Right ventricle myocardium inferior (tissue), 1 donor: ENCODE measurements at regions not wholly inside any gene's neighbourhood (a gene's known extent, or its start where the extent isn't known, plus 50 kb on each side); places are given as distances from the start of the nearest gene placed in this dataset.
A peak's percentile ranks its signal among the peaks of the same experiment; 100 is the strongest.

Experiments
- ATAC-seq: fragments of 200-7000 bp; cut with Tn5 transposase; one replicate; pipeline ENCODE4 v1.9.1; 2020; ENCODE audit warnings: mild to moderate bottlenecking, moderate library complexity
- DNase-seq: peaks from one replicate; pipeline ENCODE4 v3.0.0; 2021; ENCODE audit errors: missing footprints
- intact Hi-C: fragments of 100-400 bp; cut with DNase I; formaldehyde crosslinking; loops from one replicate; pipeline ENCODE4 v1.11.0; 2022
- donor health status: DM: no; HTN: yes; CAD: no; lungs with severe emphysema.

DNA sequence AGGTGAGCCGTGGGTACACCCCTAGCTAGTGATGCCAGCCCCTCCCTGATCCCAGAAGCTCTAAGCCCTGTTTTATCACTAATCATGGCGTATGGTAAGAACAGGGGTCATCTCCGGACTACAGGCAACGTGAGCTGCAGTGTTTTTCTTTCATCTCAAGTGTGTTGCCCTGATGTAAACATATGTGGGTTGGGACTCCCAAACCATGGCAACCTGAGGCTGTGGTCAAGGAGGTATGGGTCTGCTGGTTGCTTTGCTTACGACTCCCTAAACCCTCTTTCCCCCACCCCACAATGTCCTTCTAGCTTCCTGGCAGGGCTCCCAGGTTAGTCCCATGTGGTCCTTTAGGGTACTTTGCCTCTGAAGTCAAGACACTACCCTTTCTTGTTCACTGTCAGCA lies 53.6 kb upstream of the AFF3 start:
- DNase-seq = no peak
- no peak for ATAC-seq
- intact Hi-C loops = no loop called here

DNA sequence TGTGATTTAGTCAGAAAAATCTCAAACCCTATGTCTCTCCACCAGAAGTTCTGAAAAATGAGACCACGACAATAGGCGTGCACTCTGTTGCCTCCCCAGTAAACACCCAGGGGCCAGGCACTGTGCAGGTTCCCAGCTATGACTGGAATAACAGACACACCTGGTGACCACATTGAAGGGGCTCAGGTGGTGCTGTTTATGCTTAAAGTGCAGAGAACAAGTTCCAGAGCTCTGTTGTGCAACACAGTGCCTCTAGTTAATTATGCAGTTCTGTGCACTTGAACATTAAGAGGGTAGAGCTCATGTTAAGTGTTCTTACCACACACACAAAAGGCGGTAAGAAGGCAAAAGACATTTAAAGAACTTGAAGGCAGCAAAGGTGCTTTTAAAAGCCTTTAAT lies 52.6 kb upstream of the AFF3 start:
- DNase-seq = no peak
- intact Hi-C loops = no loop called here
- no peak for ATAC-seq

DNA sequence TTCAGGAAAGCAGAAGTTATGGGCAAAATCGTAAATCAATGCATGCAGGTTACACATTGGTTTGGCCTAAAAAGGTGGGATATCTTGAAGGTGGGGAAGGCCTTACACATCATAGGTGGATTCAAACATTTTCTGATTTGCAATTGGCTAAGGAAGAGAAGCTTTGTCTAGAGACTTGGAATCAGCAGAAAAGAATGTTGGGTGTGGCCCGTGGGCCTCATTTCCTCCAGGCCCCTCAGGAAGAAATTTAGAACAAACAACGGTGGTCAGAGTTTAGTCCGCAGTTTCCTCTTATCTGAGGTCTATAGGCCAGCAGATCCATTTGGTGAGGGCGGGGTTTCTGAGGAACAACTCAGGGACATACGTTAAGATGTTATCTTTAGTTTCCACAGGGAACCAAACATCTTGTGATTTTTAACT lies 50.9 kb upstream of the AFF3 start:
- DNase-seq (no peak), ATAC-seq (no peak)
- intact Hi-C loops = no loop called here

DNA sequence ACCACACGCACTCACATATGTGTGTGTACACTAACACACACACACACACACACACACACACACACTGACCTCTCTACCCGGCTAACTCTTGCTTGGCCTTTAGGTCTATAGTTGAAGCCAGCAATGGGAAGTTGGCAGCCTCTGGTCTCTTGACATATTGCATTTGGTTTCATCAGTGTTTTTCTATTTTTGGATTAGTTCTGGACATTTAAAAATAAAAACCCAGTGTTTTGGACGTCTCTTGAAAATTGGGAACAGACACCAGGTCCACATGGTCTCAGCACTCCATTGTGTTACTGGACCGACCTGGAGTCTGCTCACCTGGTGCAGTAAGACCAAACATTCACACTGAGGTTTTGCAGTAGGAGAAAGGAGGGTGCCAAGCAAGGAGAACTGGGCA lies 50.4 kb upstream of the AFF3 start:
- intact Hi-C loops = no loop called here
- DNase-seq (peak; percentile 43), ATAC-seq (peak; percentile 46)

DNA sequence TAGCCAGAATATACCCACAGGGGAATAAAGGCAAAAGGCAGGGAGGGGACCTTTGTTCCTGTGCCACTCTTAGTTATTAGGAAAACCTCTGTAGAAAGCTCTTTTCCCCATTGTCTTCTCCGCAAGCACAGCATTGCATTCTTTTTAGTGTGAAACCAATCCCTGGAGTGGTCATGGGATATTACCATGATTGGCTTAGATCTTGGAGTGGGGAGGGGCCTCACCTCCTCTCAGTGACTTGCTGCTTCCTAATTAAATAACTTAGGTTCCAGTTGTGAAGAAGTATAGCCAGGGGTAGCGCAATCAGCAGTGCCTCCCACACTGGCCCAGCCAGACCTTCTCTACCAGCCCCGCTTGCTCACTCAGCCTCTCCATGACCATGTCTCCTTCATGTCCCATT lies 49.9 kb upstream of the AFF3 start:
- no peak for DNase-seq
- ATAC-seq = no peak
- intact Hi-C loops = no loop called here
